AG04450 (cell line): ENCODE measurements at regions not wholly inside any gene's neighbourhood (a gene's known extent, or its start where the extent isn't known, plus 50 kb on each side); places are given as distances from the start of the nearest gene placed in this dataset.
A peak's percentile ranks its signal among the peaks of the same experiment; 100 is the strongest.

Source experiments
- CTCF ChIA-PET: fragments of 300-600, 350-600 bp; formaldehyde crosslinking; extraction: SDS; loops from one replicate; lab custom pipeline; 2022; ENCODE audit warnings: antibody characterized with exemption, inconsistent platforms; lab: Charles Lee
- POLR2A ChIA-PET: fragments of 350-600 bp; formaldehyde crosslinking; extraction: SDS; loops from one replicate; lab custom pipeline; 2021; ENCODE audit warnings: antibody characterized with exemption, inconsistent platforms; lab: Yijun Ruan, JAX
- DNase-seq: peaks from one replicate; pipeline ENCODE4 v3.0.0-alpha.2; 2011; ENCODE audit warnings: low read depth, low spot score
- H3K27ac ChIP-seq: one replicate; pipeline ENCODE4 v1.5.1; 2012; ENCODE audit warnings: low read depth, low read length, control low read depth
- H3K27me3 ChIP-seq: one replicate; pipeline ENCODE4 v1.6.0; 2012; ENCODE audit warnings: low read length; ENCODE audit not compliant: control insufficient read depth, insufficient read depth
- H3K4me3 ChIP-seq: 2 replicates; pipeline ENCODE4 v1.5.1; 2011; ENCODE audit warnings: mild to moderate bottlenecking, low read depth, low read length, control low read depth
- H3K9me3 ChIP-seq: 2 replicates; pipeline ENCODE4 v1.5.1; 2012; ENCODE audit warnings: low read length; ENCODE audit not compliant: control insufficient read depth, insufficient read depth
- CTCF ChIP-seq: IDR thresholded peaks from 2 replicates; pipeline ENCODE4 v1.5.1; 2011; ENCODE audit warnings: low read depth, low read length, control low read depth, inconsistent platforms

GRCh38 chr2:219967247-219968245 is 340.1 kb downstream of the SLC4A3 start:
- no peak for TF ChIP-seq CTCF
- POLR2A ChIA-PET, result no interaction called here
- Histone ChIP-seq H3K27me3 (peaks cover 2% of the 10 kb centered on the region), H3K4me3 (no peak overlapping the region), H3K9me3 (no peaks in the 10 kb centered on the region), H3K27ac (no peak overlapping the region)
- CTCF ChIA-PET, result no interaction called here
- no peak for DNase-seq

- no peak overlapping the region for H3K27ac ChIP-seq
- DNase-seq, result no peak
- peaks cover 2% of the 10 kb centered on the region for H3K27me3 ChIP-seq
- CTCF ChIA-PET, result interaction anchor here (0.7 kb wide), 1 partner anchor 872 kb away, joined by 3 read pairs; no protein-coding TSS in a partner anchor
- TF ChIP-seq CTCF, result no peak
- POLR2A ChIA-PET, result no interaction called here
- no peak overlapping the region for H3K4me3 ChIP-seq
- H3K9me3 ChIP-seq, result no peaks in the 10 kb centered on the region
These were observed 341.4 kb downstream of the SLC4A3 start for GRCh38 chr2:219968685-219969345.

GRCh38 chr2:219969508-219969907 is 342.1 kb downstream of the SLC4A3 start:
- peaks cover 1% of the 10 kb centered on the region for H3K27me3 ChIP-seq
- TF ChIP-seq CTCF, result no peak
- no peak overlapping the region for H3K27ac ChIP-seq
- ChIA-PET CTCF (interaction anchor here (0.7 kb wide), 1 partner anchor 871 kb away, joined by 3 read pairs; no protein-coding TSS in a partner anchor), POLR2A (no interaction called here)
- H3K9me3 ChIP-seq, result no peaks in the 10 kb centered on the region
- H3K4me3 ChIP-seq, result no peak overlapping the region
- DNase-seq, result peak; percentile 41

GRCh38 chr2:219973136-219973535 is 345.7 kb downstream of the SLC4A3 start:
- no peaks in the 10 kb centered on the region for H3K27me3 ChIP-seq
- DNase-seq, result no peak
- H3K27ac ChIP-seq, result no peak overlapping the region
- ChIA-PET POLR2A (no interaction called here), CTCF (no interaction called here)
- no peak overlapping the region for H3K4me3 ChIP-seq
- no peak for TF ChIP-seq CTCF
- no peaks in the 10 kb centered on the region for H3K9me3 ChIP-seq

DNA sequence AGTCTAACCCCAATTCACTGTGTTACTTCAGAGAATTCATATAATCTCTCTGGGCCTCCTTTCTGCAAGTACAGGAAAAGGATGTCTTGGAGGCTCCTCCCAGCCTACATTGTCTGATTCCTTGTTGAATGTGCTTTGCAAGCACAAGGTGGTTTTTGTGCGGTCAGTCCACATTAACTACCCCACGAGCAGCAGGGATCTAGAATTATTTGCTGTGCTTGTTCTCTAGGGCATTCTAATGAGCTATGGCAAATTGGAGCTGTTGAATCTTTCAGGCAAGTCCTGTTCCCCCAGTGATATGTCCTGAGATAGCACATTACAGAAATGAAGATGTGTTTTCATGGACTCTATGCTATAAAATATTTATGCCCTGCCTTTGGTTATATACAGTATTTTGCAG is 349.4 kb downstream of the SLC4A3 start:
- CTCF ChIA-PET, result no interaction called here
- DNase-seq, result no peak

More for the DNA sequence above, 349.4 kb downstream of the SLC4A3 start:
- Histone ChIP-seq H3K9me3 (no peaks in the 10 kb centered on the region), H3K27ac (no peak overlapping the region), H3K4me3 (no peak overlapping the region), H3K27me3 (no peaks in the 10 kb centered on the region)
- POLR2A ChIA-PET, result no interaction called here
- no peak for TF ChIP-seq CTCF
